ENCODE measurements at regions not wholly inside any gene's neighbourhood (a gene's known extent, or its start where the extent isn't known, plus 50 kb on each side); places are given as distances from the start of the nearest gene placed in this dataset.

DNA sequence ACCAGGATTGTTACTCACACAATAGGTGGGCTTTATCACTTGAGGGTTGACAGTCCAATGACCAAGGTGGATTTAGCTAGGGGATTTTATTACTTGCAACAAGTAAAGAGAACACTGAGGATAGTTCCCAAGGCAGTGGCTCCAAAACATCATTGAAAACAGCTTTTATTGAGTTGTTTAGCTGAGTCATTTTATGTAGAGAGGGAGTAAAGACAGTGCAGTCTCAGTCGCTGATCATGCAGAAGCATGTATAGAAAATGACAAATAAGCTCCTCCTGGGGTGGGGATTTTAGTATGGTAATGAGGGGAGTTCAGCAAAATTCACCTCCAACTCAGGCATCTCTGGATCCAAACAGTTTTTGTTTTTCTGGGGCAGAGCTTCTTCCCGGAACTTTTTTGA, 163.0 kb upstream of the CCDC179 start:
- DNase-seq, result no peak

DNA sequence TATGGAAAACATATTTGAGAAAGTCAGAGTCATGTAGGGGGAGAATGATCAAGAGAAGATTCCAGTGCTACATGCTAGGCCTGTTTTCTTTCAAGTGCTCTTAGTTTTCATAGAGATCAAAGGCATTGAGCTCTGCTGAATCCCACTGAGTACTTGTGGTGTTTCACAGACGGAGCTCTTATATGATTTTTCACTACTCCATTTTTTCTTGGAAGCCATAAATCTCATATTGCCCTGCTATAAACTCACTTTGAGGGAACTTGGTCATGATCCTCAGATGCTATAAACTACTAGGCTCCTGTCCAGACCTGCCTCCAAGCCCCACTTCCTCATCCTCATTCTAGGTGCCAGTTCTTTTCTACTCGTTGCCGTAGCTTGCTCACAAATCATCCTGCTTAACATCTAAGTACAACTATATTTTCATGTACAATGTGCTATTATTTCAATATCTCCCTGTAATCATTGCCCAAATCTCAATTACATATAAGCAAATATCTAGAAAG, 180.8 kb upstream of the CCDC179 start:
- DNase-seq, result no peak

GRCh38 chr11:23058656-23059055, 198.4 kb upstream of the CCDC179 start:
- no peak for DNase-seq

GRCh38 chr11:23063276-23063675, 203.0 kb upstream of the CCDC179 start:
- DNase-seq, result no peak

DNA sequence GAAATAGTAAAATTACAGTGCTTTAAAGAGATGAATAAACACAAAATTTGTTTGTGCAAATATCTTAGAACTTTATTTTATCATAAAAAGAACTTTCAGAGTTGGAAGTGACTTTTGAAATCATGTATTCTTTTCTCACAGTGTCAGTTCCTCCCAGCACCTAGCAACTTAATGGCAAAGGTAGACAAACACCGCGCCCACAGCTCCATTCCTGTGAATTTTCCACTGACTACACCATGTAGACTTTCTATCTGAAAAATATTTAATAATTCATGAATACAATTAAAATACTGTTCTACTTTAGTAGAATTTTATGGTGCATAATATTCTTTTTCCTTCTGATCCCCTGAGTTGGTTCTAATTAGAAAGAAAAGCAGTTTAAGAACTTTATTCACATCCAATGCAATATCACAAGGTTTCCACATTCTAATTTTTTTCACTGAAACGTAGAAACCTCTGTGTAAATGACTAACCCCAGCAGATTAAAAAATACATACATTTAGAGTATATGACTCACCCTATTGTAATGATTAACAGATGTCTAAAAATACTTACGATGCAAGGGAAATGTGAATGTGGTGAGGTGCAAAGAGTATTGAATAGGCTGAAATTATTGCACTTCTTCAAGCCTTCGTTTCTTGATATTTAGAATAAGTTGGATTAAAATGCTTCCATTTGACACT, 218.2 kb upstream of the CCDC179 start:
- peak in 1 of 3 donors; percentile 53 for DNase-seq

DNA sequence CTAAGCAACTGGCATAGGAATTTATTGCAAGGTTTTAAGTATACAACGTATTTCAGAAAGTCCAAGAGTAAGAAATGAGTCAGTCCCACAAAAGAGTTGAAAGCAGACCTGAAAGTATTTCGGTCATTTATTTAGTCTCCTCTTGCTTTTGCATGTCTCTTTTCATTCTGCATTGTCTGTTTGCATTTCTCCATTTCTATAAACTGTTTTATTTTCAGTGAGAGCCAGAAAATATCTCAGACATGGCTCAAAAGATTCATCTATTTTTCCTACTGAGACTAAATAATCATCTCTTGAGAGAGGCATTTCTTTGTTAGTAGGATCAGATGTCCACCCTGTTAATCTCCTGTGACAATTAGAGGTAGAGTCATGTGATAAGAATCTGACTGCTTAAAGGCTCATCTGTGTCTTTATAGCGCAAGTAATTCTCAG, 219.1 kb upstream of the CCDC179 start:
- peak in 1 of 3 donors; percentile 33 for DNase-seq

- DNase-seq, result no peak
These were observed 227.1 kb upstream of the CCDC179 start for GRCh38 chr11:23087407-23087806.

DNA sequence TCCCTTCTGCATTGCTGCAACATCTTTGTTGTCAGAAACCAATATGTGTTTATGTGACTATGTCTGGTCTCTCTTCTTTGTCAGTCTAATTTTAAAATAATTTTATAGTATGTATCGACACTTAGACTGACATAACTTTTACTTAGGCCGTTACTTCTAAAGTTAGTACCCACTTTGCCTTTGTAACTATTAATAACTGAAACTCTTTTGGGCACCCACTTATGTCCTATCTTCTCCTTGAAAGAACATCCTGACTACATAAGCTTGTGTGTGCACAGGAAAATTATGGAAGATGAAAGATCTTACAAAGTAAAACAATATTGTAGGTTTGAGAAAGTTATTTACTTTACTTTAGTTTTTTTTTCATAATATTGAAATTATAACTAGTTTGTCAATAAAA, 230.4 kb upstream of the CCDC179 start:
- DNase-seq, result no peak

DNA sequence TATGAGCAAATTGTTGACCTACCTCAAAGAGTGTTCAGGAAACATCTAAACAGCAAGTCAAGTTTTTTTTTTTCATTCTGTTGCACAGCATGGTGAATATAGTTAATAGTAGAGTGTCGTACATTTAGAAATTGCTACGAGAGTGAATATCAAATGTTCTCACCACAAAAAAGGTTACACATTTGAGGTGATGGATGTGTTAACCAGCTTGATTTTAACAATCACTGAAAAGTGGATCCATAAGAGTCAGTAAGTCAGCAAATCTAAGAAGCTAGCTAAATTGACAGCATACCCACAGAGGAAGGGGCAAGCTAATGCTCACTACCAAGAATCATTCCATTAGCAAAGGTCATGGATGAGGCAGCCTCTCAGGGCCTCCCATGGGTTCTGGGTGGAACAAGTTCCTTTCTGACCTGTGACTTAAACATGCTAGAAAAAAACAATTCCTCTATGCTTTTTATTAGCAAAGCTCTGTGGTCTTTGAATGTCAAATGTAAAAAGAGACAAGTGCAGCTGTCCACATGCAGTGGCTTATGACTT, 235.4 kb upstream of the CCDC179 start:
- no peak for DNase-seq

DNA sequence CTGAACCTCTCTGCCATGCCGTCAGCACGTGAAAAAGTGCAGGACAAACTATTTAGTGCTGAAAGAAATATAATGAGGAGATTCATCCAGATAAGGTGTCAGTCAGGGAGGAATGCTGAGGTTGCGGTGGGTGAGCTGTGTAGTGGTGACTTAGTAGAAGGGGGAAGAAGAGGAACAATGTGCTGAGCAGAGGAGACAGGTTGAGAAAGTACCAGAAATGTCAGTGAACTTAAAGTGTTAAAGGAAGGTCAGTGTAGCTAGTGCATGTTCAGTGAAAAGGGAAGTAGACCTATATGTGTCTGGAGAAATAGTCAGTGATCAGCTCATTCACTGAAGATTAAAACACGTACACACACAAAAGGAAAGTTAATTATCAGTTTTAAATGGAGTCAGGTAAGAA, 237.6 kb upstream of the CCDC179 start:
- DNase-seq, result no peak

GRCh38 chr11:23099256-23099655, 239.0 kb upstream of the CCDC179 start:
- peak in 1 of 3 donors; percentile 11 for DNase-seq

DNA sequence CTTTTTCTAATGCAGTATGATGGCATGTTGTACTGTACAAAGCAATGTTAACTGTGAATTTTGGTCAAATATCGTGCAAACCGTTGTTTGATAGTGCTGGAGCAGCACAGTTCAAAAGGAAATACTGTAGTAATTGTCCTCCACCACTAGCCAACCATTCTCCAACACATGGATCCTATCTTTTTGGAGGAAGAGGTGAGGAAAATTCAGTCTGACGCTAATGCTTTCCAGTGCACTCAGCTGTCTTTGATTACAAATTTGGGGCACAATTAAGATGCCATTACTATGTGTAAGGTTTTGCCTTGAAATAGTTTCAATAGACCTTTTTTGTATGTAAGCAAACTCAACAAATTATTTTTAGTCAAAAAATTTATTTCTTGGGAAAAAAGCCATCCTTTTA, 240.5 kb upstream of the CCDC179 start:
- peak in 1 of 3 donors; percentile 26 for DNase-seq

- peak in 1 of 3 donors; percentile 17 for DNase-seq
These were observed 243.1 kb upstream of the CCDC179 start for GRCh38 chr11:23103416-23103815.

- DNase-seq, result no peak
These were observed 251.3 kb upstream of the CCDC179 start for GRCh38 chr11:23111527-23111926.

GRCh38 chr11:23112390-23112789, 252.1 kb upstream of the CCDC179 start:
- no peak for DNase-seq

GRCh38 chr11:23112987-23113886, 253.0 kb upstream of the CCDC179 start:
- peak; percentile 20 to 66 (median 27) for DNase-seq

GRCh38 chr11:23113887-23114216, 253.6 kb upstream of the CCDC179 start:
- DNase-seq, result no peak

- DNase-seq, result peak in 1 of 3 donors; percentile 5
These were observed 263.5 kb upstream of the CCDC179 start for GRCh38 chr11:23123753-23124152.

GRCh38 chr11:23124249-23124648, 264.0 kb upstream of the CCDC179 start:
- DNase-seq, result no peak

GRCh38 chr11:23124996-23125395, 264.7 kb upstream of the CCDC179 start:
- DNase-seq, result no peak

DNA sequence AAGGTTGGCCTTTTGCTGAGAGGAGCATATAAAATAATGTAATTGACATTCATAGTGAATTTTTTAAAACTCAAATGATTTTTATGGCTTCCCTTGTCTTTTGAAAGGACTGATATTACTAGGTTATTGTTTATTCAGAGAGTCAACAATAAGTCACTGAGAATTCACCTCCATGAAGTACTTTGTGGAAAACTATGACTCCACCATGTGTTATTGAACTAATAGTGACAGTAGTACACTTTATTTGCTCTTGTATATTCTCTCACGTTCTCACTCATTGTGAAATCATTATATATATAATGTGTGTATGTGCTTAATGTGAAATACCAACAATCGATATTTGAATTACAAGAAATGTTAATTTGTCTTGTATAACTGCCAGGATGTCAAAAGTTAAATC, 267.4 kb upstream of the CCDC179 start:
- DNase-seq, result no peak

DNA sequence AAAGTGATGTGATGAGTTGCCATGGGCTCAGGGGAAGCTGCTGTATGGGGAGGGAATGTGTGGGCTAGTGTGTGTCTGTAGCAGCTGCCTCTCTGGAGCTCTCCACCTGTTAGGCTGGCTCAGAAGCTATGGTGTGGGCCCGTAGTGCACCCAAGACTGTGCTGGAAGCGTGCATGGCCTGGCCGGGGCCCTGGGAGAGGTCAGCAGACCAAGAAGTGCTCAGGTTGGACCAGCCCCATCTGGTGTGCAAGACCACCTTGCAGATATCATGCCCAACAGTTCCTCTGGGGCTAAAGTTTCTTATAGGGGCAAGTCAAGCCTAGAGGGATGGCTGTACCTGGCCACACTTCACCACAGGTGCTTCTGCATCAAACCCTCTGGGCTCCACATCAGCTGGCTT, 274.4 kb upstream of the CCDC179 start:
- DNase-seq, result no peak

DNA sequence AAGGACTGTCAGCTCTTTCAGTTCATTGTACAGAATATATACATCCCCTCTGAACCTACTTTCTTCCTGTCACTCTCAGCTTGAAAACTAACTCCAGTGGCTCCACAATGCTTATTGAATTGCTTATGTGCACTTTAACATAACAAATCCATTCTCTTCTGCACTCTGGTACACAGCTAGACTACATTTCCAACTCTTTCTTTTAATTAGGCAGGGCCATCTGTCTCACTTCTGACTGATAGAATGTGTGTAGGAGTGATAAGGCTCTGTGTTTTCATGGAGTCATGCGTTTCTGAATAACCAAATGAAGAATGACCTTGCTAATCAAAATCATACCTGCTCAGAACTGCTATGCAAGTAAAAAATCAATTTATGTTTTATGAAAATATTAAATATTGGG, 278.5 kb upstream of the CCDC179 start:
- no peak for DNase-seq
